ENCODE measurements at regions not wholly inside any gene's neighbourhood (a gene's known extent, or its start where the extent isn't known, plus 50 kb on each side); places are given as distances from the start of the nearest gene placed in this dataset.

- Histone ChIP-seq H3K9me2 (ENCODE audit: low read depth, low read length) (no peaks in the 10 kb centered on the region), H3K4me3 (ENCODE audit: low read depth, low read length, poor library complexity, severe bottlenecking) (no peak overlapping the region), H3K79me2 (ENCODE audit: insufficient read depth, low read length) (no peaks in the 10 kb centered on the region), H3K36me3 (ENCODE audit: insufficient read depth, low read length) (no peaks in the 10 kb centered on the region), H3K4me1 (ENCODE audit: insufficient read depth, low read length, severe bottlenecking) (no peaks in the 10 kb centered on the region), H3K9ac (ENCODE audit: low read length) (no peak overlapping the region), H3F3A (ENCODE audit: insufficient read depth, low read length) (no peaks in the 10 kb centered on the region), H2AFZ (ENCODE audit: low read length) (no peak overlapping the region), H3K27me3 (ENCODE audit: insufficient read depth, low read length) (no peaks in the 10 kb centered on the region), H3K9me3 (ENCODE audit: low read length) (no peaks in the 10 kb centered on the region), H3K27ac (ENCODE audit: low read depth, low read length, poor library complexity, severe bottlenecking) (no peak overlapping the region), H4K20me1 (ENCODE audit: insufficient read depth, low read length) (no peaks in the 10 kb centered on the region), H3K4me2 (ENCODE audit: low read length) (no peak overlapping the region)
- TF ChIP-seq CTCF (IDR thresholded peaks at IDR 0.05; ENCODE audit: low read length) (no peak), EZH2 (IDR thresholded peaks at IDR 0.05; ENCODE audit: borderline replicate concordance, low read length) (no peak)
Measured at GRCh38 chr10:9016930-9017329, 962.4 kb downstream of the GATA3 start.

- Histone ChIP-seq H3K27ac (ENCODE audit: low read depth, low read length, poor library complexity, severe bottlenecking) (no peak overlapping the region), H3K36me3 (ENCODE audit: insufficient read depth, low read length) (no peaks in the 10 kb centered on the region), H3K9ac (ENCODE audit: low read length) (no peak overlapping the region), H3K9me2 (ENCODE audit: low read depth, low read length) (no peaks in the 10 kb centered on the region), H3K9me3 (ENCODE audit: low read length) (no peaks in the 10 kb centered on the region), H4K20me1 (ENCODE audit: insufficient read depth, low read length) (no peaks in the 10 kb centered on the region), H3K4me1 (ENCODE audit: insufficient read depth, low read length, severe bottlenecking) (no peaks in the 10 kb centered on the region), H3K79me2 (ENCODE audit: insufficient read depth, low read length) (no peaks in the 10 kb centered on the region), H3K27me3 (ENCODE audit: insufficient read depth, low read length) (no peaks in the 10 kb centered on the region), H2AFZ (ENCODE audit: low read length) (no peak overlapping the region), H3K4me3 (ENCODE audit: low read depth, low read length, poor library complexity, severe bottlenecking) (no peak overlapping the region), H3K4me2 (ENCODE audit: low read length) (no peak overlapping the region), H3F3A (ENCODE audit: insufficient read depth, low read length) (no peaks in the 10 kb centered on the region)
- TF ChIP-seq CTCF (IDR thresholded peaks at IDR 0.05; ENCODE audit: low read length) (no peak), EZH2 (IDR thresholded peaks at IDR 0.05; ENCODE audit: borderline replicate concordance, low read length) (no peak)
Measured at GRCh38 chr10:9018195-9019173, 964.0 kb downstream of the GATA3 start.

- TF ChIP-seq CTCF (IDR thresholded peaks at IDR 0.05; ENCODE audit: low read length) (no peak), EZH2 (IDR thresholded peaks at IDR 0.05; ENCODE audit: borderline replicate concordance, low read length) (no peak)
- Histone ChIP-seq H3K27me3 (ENCODE audit: insufficient read depth, low read length) (no peaks in the 10 kb centered on the region), H4K20me1 (ENCODE audit: insufficient read depth, low read length) (no peaks in the 10 kb centered on the region), H2AFZ (ENCODE audit: low read length) (no peak overlapping the region), H3K36me3 (ENCODE audit: insufficient read depth, low read length) (no peaks in the 10 kb centered on the region), H3K4me1 (ENCODE audit: insufficient read depth, low read length, severe bottlenecking) (no peaks in the 10 kb centered on the region), H3K4me2 (ENCODE audit: low read length) (no peak overlapping the region), H3K4me3 (ENCODE audit: low read depth, low read length, poor library complexity, severe bottlenecking) (no peak overlapping the region), H3K9ac (ENCODE audit: low read length) (no peak overlapping the region), H3F3A (ENCODE audit: insufficient read depth, low read length) (no peaks in the 10 kb centered on the region), H3K9me2 (ENCODE audit: low read depth, low read length) (no peaks in the 10 kb centered on the region), H3K9me3 (ENCODE audit: low read length) (no peaks in the 10 kb centered on the region), H3K79me2 (ENCODE audit: insufficient read depth, low read length) (no peaks in the 10 kb centered on the region), H3K27ac (ENCODE audit: low read depth, low read length, poor library complexity, severe bottlenecking) (no peak overlapping the region)
Measured at GRCh38 chr10:9023206-9023605, 968.7 kb downstream of the GATA3 start.
